ENCODE measurements at regions not wholly inside any gene's neighbourhood (a gene's known extent, or its start where the extent isn't known, plus 50 kb on each side); places are given as distances from the start of the nearest gene placed in this dataset.

DNA sequence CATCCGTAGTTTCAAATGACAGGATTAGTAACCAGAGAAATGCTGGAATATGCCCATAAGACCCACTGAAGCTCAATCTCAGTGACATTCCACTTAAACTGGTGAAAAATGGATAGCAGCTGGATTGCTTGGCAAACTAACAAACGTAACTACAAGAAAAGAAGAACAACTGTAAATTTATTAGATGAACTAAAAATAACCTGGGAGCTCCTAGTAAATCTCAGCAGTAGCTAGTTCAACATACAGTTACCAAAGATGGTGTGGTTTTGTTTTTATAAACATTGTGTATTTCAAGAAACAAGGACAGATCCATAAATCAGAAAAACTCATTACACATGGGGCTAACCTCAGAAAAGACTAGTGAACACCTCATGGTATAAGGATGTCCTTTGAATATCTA is 531.9 kb downstream of the XIRP2 start:
- H3K4me3 ChIP-seq: no peak overlapping the region
- no peaks in the 10 kb centered on the region for H3K9me3 ChIP-seq
- TF ChIP-seq EP300 (IDR thresholded peaks at IDR 0.05) (no peak), POLR2A (IDR thresholded peaks at IDR 0.05) (no peak)
- TF ChIP-seq, protein P1, sequence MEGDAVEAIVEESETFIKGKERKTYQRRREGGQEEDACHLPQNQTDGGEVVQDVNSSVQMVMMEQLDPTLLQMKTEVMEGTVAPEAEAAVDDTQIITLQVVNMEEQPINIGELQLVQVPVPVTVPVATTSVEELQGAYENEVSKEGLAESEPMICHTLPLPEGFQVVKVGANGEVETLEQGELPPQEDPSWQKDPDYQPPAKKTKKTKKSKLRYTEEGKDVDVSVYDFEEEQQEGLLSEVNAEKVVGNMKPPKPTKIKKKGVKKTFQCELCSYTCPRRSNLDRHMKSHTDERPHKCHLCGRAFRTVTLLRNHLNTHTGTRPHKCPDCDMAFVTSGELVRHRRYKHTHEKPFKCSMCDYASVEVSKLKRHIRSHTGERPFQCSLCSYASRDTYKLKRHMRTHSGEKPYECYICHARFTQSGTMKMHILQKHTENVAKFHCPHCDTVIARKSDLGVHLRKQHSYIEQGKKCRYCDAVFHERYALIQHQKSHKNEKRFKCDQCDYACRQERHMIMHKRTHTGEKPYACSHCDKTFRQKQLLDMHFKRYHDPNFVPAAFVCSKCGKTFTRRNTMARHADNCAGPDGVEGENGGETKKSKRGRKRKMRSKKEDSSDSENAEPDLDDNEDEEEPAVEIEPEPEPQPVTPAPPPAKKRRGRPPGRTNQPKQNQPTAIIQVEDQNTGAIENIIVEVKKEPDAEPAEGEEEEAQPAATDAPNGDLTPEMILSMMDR (IDR thresholded peaks at IDR 0.05): no peak
- no peaks in the 10 kb centered on the region for H3K27me3 ChIP-seq
- 53 to 64% methylated on average over 2 of the region's 2 CpGs for WGBS, 2 donors
- no peaks in the 10 kb centered on the region for H3K4me1 ChIP-seq
- no peaks in the 10 kb centered on the region for H3K36me3 ChIP-seq
- no peak for DNase-seq (ENCODE audit: low spot score in 2 of 2)
- no peak overlapping the region for H3K27ac ChIP-seq

DNA sequence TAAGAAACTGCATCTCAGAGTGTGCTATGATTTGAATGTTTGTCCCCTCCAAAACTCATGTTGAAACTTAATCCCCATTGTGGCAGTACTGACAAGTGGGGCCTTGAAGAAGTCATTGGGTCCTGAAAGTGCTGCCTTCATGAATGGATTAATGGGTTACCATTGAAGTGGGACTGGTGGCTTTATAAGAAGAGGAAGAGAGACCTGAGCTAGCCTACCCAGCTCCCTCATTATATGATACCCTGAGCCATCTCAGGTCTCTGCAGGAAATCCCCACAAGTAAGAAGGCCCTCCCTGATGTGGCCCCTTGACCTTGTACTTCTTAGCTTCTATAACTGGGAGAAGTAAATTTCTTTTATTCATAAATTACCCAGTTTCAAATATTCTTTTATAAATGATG is 526.8 kb downstream of the XIRP2 start:
- H3K27ac ChIP-seq: no peak overlapping the region
- H3K9me3 ChIP-seq: peaks cover 0 to 15% (median 3%) of the 10 kb centered on the region in 4 donors
- H3K4me1 ChIP-seq: no peaks in the 10 kb centered on the region
- no peak overlapping the region for H3K4me3 ChIP-seq
- H3K36me3 ChIP-seq: no peaks in the 10 kb centered on the region
- TF ChIP-seq POLR2A (IDR thresholded peaks at IDR 0.05) (no peak), EP300 (IDR thresholded peaks at IDR 0.05) (no peak)
- TF ChIP-seq, protein P1 (IDR thresholded peaks at IDR 0.05): no peak
- no peak for DNase-seq (ENCODE audit: low spot score in 2 of 2)
- H3K27me3 ChIP-seq: no peaks in the 10 kb centered on the region

DNA sequence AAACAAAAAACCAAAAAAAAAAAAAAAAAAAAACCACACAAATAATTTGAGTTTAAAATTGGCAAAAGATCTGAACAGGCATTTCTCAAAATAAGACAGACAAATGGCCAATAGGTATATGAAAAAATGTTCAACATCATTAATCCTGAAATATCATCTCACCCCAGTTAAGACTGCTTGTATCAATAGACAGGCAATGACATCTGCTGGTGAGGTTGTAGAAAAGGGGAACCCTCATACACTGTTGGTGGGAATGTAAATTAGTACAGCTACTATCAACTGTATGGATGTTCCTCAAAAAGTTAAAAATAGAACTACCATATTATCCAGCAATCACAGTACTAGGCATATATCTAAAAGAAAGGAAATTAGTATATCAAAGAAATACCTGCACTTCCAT is 523.1 kb downstream of the XIRP2 start:
- H3K27me3 ChIP-seq: no peaks in the 10 kb centered on the region
- no peak overlapping the region for H3K4me3 ChIP-seq
- DNase-seq (ENCODE audit: low spot score in 2 of 2): no peak
- no peak overlapping the region for H3K27ac ChIP-seq
- no peaks in the 10 kb centered on the region for H3K36me3 ChIP-seq
- no peak for TF ChIP-seq EP300 (IDR thresholded peaks at IDR 0.05)
- no peak for TF ChIP-seq POLR2A (IDR thresholded peaks at IDR 0.05)
- TF ChIP-seq, protein P1 (IDR thresholded peaks at IDR 0.05): no peak
- no peaks in the 10 kb centered on the region for H3K4me1 ChIP-seq
- peaks cover 0 to 16% (median 3%) of the 10 kb centered on the region in 4 donors for H3K9me3 ChIP-seq

DNA sequence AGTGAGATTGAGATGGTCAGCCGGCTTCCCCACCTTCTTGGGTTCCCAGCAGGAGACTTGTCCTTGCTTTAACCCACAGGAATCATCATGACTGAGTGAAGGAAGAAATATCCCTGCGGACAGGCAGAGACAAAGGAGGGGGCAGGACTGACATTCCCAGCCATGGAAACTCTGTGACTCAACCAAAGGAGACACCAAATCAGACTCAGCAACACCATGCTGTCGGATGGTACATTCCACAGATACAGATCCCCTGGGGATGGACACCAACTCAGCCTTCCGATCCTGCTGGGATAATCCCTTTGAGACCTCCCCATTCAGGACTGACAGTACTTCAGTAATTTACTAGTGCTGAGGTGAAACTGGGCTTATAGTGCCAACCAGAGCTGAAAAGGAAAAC is 518.3 kb downstream of the XIRP2 start:
- peaks cover 0 to 6% (median 0%) of the 10 kb centered on the region in 4 donors for H3K9me3 ChIP-seq
- no peak overlapping the region for H3K27ac ChIP-seq
- TF ChIP-seq, protein P1 (IDR thresholded peaks at IDR 0.05): no peak
- no peak for TF ChIP-seq POLR2A (IDR thresholded peaks at IDR 0.05)
- no peaks in the 10 kb centered on the region for H3K4me1 ChIP-seq
- no peaks in the 10 kb centered on the region for H3K27me3 ChIP-seq
- DNase-seq (ENCODE audit: low spot score in 2 of 2): no peak
- H3K4me3 ChIP-seq: no peak overlapping the region
- 40 to 50% methylated on average over 4 of the region's 4 CpGs for WGBS, 2 donors
- H3K36me3 ChIP-seq: no peaks in the 10 kb centered on the region

DNA sequence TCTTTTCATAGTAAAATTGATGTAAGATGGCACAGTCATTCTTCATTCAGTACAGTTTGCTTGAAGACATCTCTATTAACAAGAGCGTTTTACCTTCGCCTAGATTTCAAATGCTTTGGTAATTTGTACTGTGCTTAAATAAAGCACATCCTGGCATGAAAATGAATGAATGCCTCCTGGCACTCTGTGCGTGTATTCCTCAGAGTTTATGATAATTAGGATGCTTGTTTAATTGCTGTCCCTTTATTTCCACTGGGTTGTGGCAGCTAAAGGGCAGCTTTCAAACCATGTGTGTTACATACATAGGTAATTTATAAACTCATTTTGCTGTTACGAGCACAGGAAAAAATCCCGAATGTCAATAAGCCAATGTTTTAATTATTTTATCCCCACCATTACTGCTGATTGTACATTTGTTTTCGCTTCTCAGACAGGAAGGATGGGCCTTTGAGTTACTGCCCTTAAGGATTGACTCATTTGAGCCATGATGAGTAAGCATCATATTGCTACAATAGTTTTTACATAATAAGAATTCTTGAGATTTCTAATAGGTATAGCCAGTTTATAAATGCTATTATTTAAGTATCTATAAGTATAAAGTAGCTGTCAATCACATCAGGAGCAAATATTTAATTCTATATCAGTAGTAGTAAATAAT is 516.5 kb downstream of the XIRP2 start:
- no peak overlapping the region for H3K4me3 ChIP-seq
- H3K27me3 ChIP-seq: no peaks in the 10 kb centered on the region
- H3K27ac ChIP-seq: no peak overlapping the region
- H3K36me3 ChIP-seq: no peaks in the 10 kb centered on the region
- no peaks in the 10 kb centered on the region for H3K4me1 ChIP-seq
- DNase-seq (ENCODE audit: low spot score in 2 of 2): no peak
- no peaks in the 10 kb centered on the region for H3K9me3 ChIP-seq
- no peak for TF ChIP-seq EP300 (IDR thresholded peaks at IDR 0.05)
- TF ChIP-seq, protein P1 (IDR thresholded peaks at IDR 0.05): no peak
- no peak for TF ChIP-seq POLR2A (IDR thresholded peaks at IDR 0.05)
- WGBS, 2 donors: 76 to 90% methylated on average over 6 of the region's 6 CpGs
